ENCODE measurements at regions not wholly inside any gene's neighbourhood (a gene's known extent, or its start where the extent isn't known, plus 50 kb on each side); places are given as distances from the start of the nearest gene placed in this dataset.

GRCh38 chr2:13255485-13255884 is 538.7 kb downstream of the TRIB2 start:
- TF ChIP-seq IRF2 (CRISPR knock-in tag; IDR thresholded peaks at IDR 0.05) (no peak), ETS1 (conservative IDR thresholded peaks at IDR 0.05; ENCODE audit: control insufficient read depth, low read depth, low read length) (no peak), TEAD4 (IDR thresholded peaks at IDR 0.05; ENCODE audit: low read length) (no peak), TEAD4 (CRISPR knock-in tag; IDR thresholded peaks at IDR 0.05; ENCODE audit: borderline replicate concordance) (no peak), MYC (IDR thresholded peaks at IDR 0.05; ENCODE audit: low read depth, low read length) (no peak), MYC (CRISPR knock-in tag; IDR thresholded peaks at IDR 0.05; ENCODE audit: borderline replicate concordance, low read depth) (no peak), CTCF (IDR thresholded peaks at IDR 0.05 in 2 of 3, conservative IDR thresholded peaks at IDR 0.05 in 1 of 3; ENCODE audit: insufficient read depth in 2 of 3, low read depth in 1 of 3, low read length in 3 of 3) (no peak), JUNB (CRISPR knock-in tag; conservative IDR thresholded peaks at IDR 0.05) (no peak), ETV6 (IDR thresholded peaks at IDR 0.05; ENCODE audit: borderline replicate concordance in 1 of 2, low read depth in 2 of 2, low read length in 1 of 2) (no peak), ETV6 (CRISPR knock-in tag; IDR thresholded peaks at IDR 0.05; ENCODE audit: borderline replicate concordance) (no peak), POLR2A (conservative IDR thresholded peaks at IDR 0.05) (no peak), CBX8 (IDR thresholded peaks at IDR 0.05; ENCODE audit: borderline replicate concordance, extremely low read depth, low read depth, low read length, poor library complexity, severe bottlenecking) (no peak), SREBF2 (CRISPR knock-in tag; IDR thresholded peaks at IDR 0.05) (no peak), TEAD1 (CRISPR knock-in tag; IDR thresholded peaks at IDR 0.05) (no peak), REST (IDR thresholded peaks at IDR 0.05; ENCODE audit: borderline replicate concordance) (no peak), REST (CRISPR knock-in tag; IDR thresholded peaks at IDR 0.05; ENCODE audit: low read depth) (no peak)
